ENCODE measurements at regions not wholly inside any gene's neighbourhood (a gene's known extent, or its start where the extent isn't known, plus 50 kb on each side); places are given as distances from the start of the nearest gene placed in this dataset.
A peak's percentile ranks its signal among the peaks of the same experiment; 100 is the strongest.
"Not testable (repeated sequence)": the region's sequence is repeated elsewhere in the genome, so short reads cannot be mapped to it uniquely, and the experiment has no call there.

DNA sequence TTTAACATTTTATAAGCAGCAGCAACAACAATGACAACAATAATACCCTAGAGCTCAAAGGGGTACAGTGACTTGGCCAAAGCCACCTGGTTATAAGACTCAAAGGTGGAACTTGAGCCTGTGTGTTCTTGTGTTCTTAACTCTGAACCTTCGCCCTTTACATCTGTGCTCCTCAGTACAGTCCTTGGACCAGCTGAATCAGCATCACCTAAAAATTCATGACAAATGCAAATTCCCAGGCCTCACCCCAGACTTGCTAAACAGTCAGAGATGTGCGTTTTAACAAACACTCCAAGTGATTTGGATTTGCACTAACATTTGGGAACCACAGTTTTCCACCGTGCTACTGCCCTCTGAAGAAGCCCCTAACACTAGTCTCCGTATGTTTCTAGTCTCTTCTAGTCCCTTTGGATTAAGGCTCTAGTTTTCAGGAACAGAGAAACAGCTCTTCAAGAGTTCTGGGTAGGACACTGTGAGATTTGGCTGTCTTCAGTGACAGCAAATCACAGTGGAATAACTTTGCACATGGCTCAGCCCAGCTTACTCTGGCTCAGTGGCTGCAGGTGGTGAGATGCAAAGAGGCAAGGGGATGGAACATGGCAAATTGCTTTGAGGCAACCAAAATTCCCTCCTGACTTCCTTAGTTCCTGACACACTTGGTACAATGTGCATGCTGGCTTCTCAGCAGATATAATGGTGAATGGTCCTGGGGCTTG is 151.0 kb upstream of the CDH11 start:
- DNase-seq (ENCODE audit: low read depth) = no peak

DNA sequence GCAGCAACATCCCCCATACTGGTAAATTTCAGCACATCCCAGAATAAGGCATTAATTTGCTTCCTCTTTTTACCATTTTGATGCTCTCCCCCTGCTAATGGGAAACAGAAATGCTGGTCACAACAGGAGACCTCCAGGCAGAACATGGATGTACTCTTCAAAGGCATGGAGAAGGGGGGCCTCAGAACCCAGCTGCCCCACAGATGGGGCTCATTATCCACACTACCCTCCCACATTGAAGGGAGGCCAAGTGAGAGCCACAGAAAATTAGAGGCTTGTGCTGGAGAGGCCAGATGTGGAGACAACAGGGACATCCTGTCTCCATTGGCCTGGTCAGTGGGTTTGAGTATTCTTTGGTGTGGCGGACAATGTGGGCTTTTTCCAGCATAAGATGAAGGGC is 150.1 kb upstream of the CDH11 start:
- no peak for DNase-seq (ENCODE audit: low read depth)

DNA sequence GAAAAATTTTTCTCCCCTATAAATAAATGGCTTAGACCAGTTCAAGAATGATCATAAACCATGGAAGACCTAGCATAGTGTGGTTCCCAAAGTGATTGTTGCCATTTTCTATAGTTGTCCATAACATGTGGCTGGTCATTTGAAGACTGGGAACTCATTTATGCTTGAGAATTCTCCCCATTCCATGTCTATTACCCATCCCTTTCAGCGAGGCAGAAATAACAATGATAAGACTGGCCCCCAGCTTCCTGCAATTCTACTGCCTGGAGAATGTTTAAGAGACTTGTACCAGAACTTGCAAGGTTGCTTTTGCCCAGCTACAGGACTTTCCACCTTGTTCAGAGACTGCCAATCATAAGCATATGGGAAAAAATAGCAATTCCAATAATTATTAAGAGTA is 146.5 kb upstream of the CDH11 start:
- DNase-seq (ENCODE audit: low read depth) = no peak

DNA sequence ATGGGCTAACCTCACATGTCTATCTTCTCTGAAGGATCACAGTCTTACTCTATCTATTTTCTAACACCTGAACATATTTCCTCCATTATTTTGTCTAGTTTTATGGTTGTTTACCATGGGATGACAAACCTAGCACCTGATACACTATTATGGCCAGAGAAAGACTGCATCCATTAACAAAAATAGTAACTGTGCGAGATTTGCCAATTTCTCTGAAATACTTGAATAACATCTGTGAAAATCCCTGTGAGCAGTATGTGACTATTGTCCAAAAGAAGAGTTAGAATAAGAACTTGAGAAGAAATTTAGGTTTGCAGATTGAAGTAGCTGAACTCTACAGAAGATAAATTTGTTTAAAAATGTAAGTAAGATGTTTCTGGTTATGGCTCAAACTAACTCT is 142.0 kb upstream of the CDH11 start:
- no peak for DNase-seq (ENCODE audit: low read depth)

DNA sequence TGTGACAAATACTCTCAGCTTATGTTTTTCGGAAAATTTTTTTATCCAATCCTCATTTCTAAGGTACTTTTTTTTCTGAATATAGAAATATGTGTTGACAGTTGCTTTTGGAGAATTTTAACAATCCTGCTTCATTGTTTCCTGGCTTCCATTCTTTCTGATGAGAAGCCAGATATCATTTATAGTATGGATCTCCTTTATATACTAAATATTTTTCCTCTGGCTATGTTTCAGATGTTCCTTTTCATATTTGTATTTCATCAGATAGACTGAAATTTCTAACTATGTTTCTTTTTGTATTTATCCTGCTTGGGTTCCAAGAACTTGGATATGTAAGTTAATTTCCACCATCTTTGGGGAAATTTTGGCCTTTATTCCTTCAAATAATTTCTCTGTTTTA is 138.9 kb upstream of the CDH11 start:
- DNase-seq (ENCODE audit: low read depth) = no peak

DNA sequence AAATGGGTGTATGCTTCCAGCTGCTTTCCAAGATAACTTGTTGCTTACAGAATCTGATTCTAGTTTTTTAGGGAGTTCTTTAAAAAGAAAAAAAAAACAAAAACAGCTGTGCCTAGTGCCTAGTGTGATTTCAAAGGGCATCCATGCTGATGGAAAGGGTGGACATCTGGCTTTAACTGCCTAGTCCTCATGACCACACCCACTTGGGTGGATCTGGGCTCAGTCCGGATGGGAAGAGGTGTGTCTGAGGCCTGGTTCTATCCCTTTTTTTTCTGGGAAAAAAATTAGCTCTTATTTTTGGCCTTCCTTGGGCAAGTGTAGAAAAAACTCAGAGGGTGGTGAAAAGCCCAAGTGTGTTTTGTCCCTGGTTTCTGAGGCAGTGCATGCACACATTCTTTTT is 132.3 kb upstream of the CDH11 start:
- no peak for DNase-seq (ENCODE audit: low read depth)

DNA sequence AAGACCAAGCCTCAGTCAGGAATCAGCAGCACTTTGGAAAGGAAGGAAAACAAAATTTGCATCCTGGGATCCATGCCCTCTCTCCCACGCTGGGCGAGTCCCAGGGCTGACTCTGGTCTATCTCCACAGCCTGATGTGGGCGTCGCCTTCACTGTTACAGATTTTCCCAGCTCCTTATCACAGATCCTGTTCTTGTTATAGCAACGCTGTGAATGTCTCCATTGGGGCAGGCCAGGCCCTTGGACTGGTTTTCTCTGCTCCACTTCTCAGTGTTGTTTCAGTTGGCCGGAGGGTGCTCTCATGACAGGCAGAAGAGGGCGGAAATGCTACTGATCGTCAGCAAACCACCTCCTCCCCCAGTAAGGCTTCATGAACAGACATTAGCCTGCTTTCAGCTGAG is 127.9 kb upstream of the CDH11 start:
- no peak for DNase-seq (ENCODE audit: low read depth)

DNA sequence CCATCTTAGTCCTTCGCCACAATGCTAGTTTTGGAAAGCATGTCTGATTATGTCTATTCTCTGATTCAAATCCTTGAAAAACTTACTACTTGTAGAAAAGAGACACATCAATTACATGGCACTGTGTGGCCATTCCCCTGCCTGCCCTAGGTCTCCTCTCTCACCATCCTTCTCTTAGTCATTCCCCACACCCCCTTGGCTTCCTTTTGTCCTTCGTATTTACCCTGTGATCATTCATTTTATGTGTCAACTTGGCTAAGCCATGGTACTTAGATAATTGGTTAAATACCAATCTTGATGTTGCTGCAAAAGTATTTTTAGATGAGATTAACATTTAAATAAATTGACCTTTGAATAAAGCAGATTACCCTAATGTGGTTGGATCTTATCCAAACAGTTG is 122.9 kb upstream of the CDH11 start:
- DNase-seq (ENCODE audit: low read depth) = no peak

DNA sequence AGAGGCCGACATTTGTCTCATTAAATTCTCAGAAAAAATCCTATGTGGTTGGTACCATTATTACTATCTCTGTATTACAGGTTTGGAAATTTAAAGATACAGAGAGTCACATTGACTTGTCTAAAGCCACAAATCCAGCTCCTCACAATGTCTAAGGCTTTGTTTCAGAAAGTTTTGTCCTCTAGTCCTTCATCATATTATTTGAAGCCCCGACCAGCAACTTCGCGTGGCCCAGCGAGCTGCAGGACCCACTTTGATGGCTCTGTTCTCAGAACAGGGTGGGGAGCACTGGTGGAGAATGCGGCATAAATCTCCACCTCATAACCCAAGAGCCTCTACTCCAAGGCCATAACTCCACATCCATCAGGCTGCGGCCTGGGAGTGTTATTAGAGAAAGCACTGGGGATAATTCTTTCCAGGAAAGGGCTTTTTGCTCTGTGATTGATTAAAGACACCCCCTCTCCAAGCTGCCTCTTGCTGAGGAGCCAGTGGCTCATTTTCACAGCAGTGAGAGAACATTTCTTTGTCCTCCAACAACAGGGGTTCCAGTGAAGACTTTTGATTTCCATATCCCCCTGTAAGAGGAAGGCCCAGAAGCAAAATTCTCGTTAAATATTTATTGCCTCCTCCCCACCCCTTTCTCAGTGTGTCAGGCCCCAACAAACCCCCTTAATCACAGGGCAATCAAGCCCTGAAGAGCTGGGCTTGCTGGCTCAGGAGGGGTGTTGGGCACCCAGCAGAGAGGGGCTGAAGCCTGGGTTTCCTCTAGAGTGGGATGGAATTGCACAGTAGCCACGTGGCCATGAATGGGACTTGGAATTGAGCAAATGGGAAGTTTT is 113.7 kb upstream of the CDH11 start:
- no peak for DNase-seq (ENCODE audit: low read depth)

DNA sequence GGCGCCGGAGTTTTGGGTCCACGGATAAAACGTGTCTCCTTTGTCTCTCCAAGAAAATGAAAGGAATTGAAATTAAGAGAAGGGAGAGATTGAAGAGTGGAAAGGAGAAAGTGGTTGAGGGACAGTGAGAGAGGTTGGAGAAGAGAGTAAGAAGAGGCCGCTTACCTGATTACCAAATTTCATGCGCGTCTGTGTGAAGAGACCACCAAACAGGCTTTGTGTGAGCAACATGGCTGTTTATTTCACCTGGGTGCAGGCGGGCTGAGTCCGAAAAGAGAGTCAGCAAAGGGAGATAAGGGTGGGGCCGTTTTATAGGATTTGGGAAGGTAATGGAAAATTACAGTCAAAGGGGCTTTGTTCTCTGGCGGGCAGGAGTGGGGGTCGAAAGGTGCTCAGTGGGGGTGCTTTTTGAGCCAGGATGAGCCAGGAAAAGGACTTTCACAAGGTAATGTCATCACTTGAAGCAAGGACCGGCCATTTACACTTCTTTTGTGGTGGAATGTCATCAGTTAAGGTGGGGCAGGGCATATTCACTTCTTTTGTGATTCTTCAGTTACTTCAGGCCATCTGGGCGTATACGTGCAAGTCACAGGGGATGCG is 113.0 kb upstream of the CDH11 start:
- DNase-seq (ENCODE audit: low read depth) = not testable (repeated sequence)

DNA sequence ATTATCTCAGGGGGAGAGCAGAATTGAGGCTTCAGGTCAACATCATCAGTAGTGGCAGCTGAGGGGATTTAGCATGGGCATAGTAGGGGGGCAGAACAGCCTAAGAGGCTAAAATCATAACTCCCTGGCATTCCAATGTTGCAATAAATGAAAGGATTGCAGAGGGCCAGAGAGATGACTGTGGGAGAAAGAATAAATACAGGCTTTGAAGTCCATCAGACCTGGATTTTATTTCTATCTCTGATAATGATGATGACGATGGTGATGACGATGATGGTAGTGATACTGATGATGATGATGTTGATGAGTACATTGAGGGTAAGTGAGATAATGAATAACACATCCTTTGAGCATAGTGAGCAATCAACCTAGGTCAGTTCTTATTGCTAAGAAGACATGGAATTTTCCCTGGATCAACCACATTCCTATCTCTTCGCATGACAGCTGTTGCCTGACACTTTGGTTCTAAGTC is 107.4 kb upstream of the CDH11 start:
- peak; percentile 3 for DNase-seq (ENCODE audit: low read depth)

DNA sequence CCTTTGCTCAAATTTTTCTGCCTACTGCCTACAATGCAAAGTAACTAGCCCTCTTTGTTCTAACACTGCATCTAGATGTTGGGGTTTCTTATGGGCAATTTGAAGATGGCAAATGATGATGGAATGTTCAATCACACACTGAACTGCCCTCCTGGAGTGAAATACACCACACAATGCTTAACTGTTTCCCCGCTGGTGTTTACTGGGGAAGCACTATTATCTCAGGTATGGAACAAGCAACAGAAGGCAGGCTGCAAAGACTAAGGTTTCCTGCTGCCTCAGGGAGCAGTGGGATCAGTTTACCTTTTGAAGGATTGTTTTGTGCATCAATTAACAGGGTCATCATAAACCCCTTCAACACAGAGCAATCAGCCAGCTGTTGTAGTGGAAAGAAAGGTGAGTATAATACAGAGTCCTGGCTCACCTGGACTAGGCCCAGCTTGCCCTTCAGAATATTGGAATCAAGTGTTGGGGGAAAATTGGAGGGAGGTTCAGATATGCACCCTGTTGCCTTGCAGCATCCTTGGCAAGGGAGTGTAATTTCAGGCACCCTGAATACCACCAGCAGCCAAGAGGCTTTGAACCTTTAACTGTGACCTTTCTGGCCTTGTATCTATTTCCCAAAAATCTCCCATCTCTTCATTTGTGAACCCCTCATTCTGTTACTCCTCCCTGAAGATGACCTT is 105.4 kb upstream of the CDH11 start:
- no peak for DNase-seq (ENCODE audit: low read depth)

DNA sequence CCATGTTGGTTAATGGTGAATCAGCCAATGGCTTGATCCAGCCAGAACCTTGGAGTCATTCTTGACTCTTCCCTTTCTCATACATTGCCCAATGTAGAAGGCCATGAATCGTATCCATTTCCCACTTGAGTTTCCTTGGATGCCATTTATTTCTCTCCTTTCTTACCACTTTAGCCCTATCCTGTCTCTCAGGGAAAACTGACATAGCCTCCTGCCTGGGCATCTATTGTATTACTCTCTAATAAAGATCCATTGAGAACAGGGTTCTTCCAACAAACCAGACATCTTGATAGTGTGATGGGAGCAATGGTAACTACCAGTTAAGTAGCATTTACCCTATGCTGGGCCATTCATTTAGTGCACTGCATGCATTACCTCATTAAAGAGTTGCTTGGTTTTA is 104.2 kb upstream of the CDH11 start:
- DNase-seq (ENCODE audit: low read depth) = no peak

DNA sequence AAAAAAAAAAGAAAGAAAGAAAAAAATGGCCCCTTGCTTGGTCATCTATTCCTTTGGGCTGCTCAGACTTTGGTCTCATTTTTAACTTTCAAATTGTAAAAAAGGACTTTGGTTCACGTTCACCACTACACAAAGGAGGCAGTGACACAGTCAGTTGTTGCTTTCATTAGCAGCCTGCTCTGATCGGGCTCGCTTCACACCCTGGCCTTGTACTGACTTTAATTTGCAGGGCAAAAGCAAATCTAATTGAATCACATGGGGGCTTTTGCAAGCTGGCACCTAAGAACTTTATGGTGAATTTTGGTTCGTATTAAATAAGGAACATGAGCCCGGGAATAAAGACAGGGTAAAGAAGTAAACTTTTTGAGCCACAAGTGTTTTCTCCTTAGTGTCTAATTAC is 103.6 kb upstream of the CDH11 start:
- DNase-seq (ENCODE audit: low read depth) = no peak

DNA sequence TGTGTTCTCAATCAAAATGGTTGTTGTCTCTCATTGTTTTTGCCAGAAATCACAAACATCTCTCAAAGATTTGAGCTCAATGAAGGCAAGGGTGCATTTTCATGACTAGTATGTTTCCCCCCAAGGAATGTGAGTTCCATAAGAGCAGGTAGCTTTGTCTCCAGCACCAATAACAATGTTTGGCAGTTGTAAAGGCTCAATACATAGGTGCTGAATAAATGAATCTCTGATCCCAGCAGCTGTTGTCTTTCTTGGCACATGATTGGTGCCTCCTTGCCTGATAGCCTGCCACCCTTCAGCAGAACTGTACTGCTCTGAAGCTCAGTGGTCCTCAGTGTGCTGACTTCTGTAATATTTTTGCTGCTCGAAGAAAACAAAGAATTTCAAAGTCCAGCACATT is 103.1 kb upstream of the CDH11 start:
- DNase-seq (ENCODE audit: low read depth) = no peak

DNA sequence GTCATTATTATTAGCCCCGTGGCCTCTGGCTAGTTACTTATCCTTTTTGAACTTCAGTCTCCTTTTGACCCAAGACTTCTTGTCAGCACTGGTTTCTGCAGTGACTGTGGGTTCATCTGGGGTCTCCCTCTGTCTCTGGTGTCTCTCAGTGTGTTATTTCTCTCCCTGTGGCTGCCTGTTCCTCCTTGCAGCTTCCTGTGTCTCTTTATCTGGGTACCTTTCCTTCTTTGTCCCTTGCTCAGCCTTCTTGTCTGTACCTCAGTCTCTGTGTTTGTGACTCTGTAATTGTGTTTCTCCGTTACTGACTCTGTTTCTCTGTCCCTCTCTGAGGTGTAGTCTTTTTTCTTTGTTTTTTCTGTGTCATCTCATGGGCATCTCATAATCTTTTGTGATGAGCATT is 102.6 kb upstream of the CDH11 start:
- DNase-seq (ENCODE audit: low read depth) = no peak

DNA sequence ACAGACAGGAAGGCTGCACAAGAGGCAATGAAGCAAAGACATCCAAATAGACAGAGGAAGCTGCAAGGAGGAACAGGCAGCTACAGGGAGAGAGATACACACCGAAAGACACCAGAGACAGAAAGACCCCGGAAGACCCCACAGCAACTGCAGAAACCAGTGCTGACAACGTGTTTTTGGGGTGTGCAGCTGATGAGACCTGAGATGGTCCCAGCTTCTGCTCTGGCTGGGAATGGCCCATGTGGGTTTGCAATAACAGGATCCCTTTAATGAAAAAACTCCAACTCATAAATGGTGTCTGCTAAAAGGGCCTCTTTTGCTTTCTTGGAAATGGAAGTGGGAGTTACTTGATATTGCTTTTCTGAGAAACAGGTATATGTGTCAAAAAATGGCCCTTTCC is 101.5 kb upstream of the CDH11 start:
- no peak for DNase-seq (ENCODE audit: low read depth)

DNA sequence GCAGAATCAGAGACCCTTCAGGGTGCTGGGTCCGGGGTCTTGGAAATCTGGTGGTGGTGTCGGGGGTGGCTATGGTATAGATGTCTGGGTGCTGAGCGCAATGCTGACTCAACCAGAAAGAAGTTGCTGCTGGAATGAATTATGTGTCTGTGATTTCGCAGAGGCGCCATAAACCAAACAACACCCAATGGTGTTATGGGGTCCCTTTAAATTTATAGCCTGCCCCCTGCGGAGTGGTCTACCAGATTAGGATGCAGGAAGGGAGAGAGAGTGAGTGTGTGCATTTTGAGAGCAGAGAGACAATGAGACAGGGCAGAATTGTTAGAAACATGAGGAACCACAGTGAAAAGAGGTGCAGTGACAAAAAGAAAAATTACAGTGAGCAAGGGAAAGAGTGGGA is 100.7 kb upstream of the CDH11 start:
- no peak for DNase-seq (ENCODE audit: low read depth)

DNA sequence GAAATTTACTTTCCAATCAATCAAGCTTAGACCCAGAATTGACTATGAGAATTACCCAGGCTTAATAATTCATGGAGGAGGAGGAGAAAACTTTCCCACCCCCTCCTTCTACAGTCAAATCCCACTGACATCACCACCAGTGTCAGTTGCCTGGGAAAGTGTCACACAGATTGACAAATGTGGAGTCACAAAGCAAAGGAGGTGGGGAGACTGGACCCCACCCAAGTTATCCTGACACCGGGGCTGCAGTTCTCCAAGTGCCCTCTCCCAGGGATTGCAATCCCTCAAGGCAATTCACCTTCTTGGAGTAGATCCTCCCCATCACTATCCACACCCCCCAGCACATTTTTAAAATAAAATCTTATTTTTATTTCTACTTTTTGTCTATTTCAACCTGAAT is 100.2 kb upstream of the CDH11 start:
- DNase-seq (ENCODE audit: low read depth) = no peak

DNA sequence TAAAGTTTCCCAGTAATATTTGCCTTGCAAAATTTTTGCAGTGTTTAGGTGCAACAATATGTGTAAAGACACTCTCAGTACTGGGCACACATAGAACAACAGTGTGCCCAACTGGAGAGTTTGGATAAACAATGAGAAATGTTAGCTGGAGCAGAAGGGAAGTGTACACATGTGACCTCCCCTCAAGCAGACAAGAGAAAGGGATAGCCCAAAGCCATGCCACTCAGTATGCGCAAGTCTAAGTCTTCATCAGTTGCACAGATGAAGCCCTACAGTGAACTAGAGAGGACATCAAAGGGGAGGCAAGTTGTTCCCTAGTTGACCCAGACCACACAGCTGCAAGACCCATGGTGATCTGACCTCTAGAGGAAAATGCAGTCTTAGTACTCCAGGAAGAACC is 97.9 kb upstream of the CDH11 start:
- DNase-seq (ENCODE audit: low read depth) = no peak

DNA sequence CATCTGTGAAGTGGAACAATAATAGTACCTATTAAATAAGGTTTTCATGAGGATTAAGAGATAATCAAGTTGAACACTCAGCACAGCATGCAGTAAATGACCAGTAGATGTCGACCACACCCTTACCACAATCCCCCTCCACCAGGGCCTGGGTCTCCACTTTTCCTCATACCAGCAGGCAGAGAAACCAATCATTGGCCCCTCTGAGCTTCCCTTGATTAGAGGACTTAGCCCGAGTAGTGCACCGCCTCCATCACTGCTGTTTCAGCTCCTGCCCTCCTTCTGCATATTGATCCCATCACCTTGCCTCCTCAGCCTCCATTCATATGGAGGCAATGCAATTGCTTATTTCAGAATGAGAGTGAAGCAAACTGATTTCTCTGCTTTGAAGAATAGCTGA is 96.5 kb upstream of the CDH11 start:
- no peak for DNase-seq (ENCODE audit: low read depth)

DNA sequence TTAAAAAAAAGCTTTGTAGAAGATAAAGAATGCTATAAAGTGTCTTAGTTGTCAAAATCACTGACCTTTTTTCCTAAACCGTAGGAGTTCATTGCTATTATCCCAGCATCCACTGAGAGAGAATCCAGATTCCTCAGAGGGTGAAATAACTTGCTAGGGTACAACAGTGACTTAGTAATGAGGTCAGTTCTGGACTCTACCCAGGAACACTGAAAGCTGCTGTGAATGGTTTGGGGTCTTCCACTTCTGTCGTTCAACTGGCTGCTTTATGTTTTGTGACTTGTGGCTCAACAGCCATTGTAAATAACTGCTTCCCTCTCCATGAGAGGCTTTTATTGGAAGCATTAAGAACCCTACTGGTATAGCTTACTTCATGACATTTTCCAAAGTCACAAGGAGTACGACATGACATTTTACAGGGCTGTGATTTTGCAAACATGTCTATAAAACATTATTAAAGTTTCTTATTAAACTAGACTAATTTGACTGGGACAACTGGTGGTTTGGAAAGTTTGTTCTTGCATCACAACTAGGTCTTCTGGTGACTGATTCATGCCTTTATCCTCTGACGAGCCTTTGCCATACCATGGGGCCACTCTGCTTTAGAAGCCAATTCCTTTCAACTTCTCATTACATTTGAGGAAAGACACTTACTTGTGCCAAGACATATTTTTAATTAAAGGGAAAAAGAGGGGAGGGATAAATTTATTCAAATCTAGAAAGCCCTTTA is 92.2 kb upstream of the CDH11 start:
- DNase-seq (ENCODE audit: low read depth) = no peak
